ENCODE measurements at regions not wholly inside any gene's neighbourhood (a gene's known extent, or its start where the extent isn't known, plus 50 kb on each side); places are given as distances from the start of the nearest gene placed in this dataset.

DNA sequence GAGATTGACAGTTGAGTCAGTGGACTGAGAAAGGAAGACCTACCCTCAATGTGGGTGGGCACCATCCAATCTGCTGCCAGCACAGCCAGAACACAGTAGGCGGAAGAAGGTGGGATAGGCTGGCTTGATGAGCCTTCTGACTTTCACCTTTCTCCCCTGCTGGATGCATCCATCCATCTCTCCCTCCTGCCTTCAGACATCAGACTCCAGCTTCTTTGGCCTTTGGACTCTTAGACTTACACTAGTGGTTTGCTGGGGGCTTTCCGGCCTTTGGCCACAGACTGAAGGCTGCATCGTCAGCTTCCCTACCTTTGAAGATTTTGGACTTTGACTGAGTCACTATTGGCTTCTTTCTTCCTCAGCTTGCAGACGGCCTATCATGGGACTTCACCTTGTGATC, 456.5 kb upstream of the MIS18BP1 start:
- TF ChIP-seq EZH2phosphoT487 (IDR thresholded peaks at IDR 0.05; ENCODE audit: borderline replicate concordance, low read depth) (no peak), TAF1 (IDR thresholded peaks at IDR 0.05; ENCODE audit: borderline replicate concordance, low read depth, low read length) (no peak), EP300 (IDR thresholded peaks at IDR 0.05; ENCODE audit: borderline replicate concordance in 1 of 2, low read depth in 1 of 2, low read length in 1 of 2) (no peak), RAD21 (IDR thresholded peaks at IDR 0.05; ENCODE audit: low read length) (no peak), MXI1 (IDR thresholded peaks at IDR 0.05; ENCODE audit: low read depth, low read length) (no peak), CHD2 (IDR thresholded peaks at IDR 0.05; ENCODE audit: low read length, partially characterized antibody) (no peak), FOXM1 (IDR thresholded peaks at IDR 0.05; ENCODE audit: low read depth) (no peak), POLR2AphosphoS5 (IDR thresholded peaks at IDR 0.05; ENCODE audit: low read depth, low read length) (no peak), RFX5 (IDR thresholded peaks at IDR 0.05; ENCODE audit: low read length) (no peak), JUND (IDR thresholded peaks at IDR 0.05) (no peak)
- TF ChIP-seq, protein P1, sequence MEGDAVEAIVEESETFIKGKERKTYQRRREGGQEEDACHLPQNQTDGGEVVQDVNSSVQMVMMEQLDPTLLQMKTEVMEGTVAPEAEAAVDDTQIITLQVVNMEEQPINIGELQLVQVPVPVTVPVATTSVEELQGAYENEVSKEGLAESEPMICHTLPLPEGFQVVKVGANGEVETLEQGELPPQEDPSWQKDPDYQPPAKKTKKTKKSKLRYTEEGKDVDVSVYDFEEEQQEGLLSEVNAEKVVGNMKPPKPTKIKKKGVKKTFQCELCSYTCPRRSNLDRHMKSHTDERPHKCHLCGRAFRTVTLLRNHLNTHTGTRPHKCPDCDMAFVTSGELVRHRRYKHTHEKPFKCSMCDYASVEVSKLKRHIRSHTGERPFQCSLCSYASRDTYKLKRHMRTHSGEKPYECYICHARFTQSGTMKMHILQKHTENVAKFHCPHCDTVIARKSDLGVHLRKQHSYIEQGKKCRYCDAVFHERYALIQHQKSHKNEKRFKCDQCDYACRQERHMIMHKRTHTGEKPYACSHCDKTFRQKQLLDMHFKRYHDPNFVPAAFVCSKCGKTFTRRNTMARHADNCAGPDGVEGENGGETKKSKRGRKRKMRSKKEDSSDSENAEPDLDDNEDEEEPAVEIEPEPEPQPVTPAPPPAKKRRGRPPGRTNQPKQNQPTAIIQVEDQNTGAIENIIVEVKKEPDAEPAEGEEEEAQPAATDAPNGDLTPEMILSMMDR (IDR thresholded peaks at IDR 0.05), result no peak
- TF ChIP-seq, protein P2, sequence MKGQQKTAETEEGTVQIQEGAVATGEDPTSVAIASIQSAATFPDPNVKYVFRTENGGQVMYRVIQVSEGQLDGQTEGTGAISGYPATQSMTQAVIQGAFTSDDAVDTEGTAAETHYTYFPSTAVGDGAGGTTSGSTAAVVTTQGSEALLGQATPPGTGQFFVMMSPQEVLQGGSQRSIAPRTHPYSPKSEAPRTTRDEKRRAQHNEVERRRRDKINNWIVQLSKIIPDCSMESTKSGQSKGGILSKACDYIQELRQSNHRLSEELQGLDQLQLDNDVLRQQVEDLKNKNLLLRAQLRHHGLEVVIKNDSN (IDR thresholded peaks at IDR 0.05; ENCODE audit: borderline replicate concordance, low read depth), result no peak
- TF ChIP-seq, protein P3, sequence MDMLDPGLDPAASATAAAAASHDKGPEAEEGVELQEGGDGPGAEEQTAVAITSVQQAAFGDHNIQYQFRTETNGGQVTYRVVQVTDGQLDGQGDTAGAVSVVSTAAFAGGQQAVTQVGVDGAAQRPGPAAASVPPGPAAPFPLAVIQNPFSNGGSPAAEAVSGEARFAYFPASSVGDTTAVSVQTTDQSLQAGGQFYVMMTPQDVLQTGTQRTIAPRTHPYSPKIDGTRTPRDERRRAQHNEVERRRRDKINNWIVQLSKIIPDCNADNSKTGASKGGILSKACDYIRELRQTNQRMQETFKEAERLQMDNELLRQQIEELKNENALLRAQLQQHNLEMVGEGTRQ (IDR thresholded peaks at IDR 0.05; ENCODE audit: borderline replicate concordance, low read depth, low read length), result no peak
